Body of pancreas (tissue), 4 donors: ENCODE measurements at regions not wholly inside any gene's neighbourhood (a gene's known extent, or its start where the extent isn't known, plus 50 kb on each side); places are given as distances from the start of the nearest gene placed in this dataset.

Experiments used
- ATAC-seq: fragments of 150-250 bp; one replicate; pipeline ENCODE4 v1.9.1; 2016
- DNase-seq, 4 donors: peaks; one replicate each; pipeline ENCODE4 v3.0.0-alpha.2; 2019
- H3K27ac ChIP-seq, 4 donors: fragments of 200-600 bp; sonication (generic); 1 replicate in 3 of 4; 2 replicates in 1 of 4; pipeline versions ENCODE4 v1.5.1 to v1.6.1; 2016 to 2019; ENCODE audit warnings: mild to moderate bottlenecking in 1 of 4, mixed read lengths in 1 of 4, moderate library complexity in 1 of 4
- H3K27me3 ChIP-seq, 2 donors: fragments of 200-600 bp; sonication (generic); one replicate each; pipeline ENCODE4 v1.6.0; 2016; ENCODE audit warnings: mild to moderate bottlenecking in 1 of 2
- H3K36me3 ChIP-seq, 2 donors: fragments of 200-600 bp; sonication (generic); replicated peaks in 1 of 2; 2 replicates each; pipeline ENCODE4 v1.5.1; 2016; ENCODE audit warnings: low read depth in 2 of 2; ENCODE audit not compliant: insufficient read depth in 1 of 2
- H3K4me1 ChIP-seq: fragments of 200-600 bp; sonication (generic); one replicate; pipeline ENCODE4 v1.6.0; 2016
- H3K4me3 ChIP-seq, 2 donors: fragments of 200-600 bp; sonication (generic); 1 replicate in 1 of 2; 2 replicates in 1 of 2; pipeline ENCODE4 v1.5.1; 2016 to 2019
- H3K9me3 ChIP-seq, 3 donors: fragments of 200-600 bp; sonication (generic); 1 replicate in 2 of 3; 2 replicates in 1 of 3; pipeline ENCODE4 v1.5.1; 2016
- POLR2A ChIP-seq, 3 donors: fragments of 450-650 bp; IDR thresholded peaks; one replicate each; pipeline ENCODE4 v1.6.1; 2016; ENCODE audit warnings: antibody characterized with exemption in 3 of 3, mild to moderate bottlenecking in 2 of 3
- WGBS, 2 donors: methylation state at CpG; one replicate each; pipeline ENCODE4 v1.1.5; 2017; 5-methylcytosine and 5-hydroxymethylcytosine counted together
- intact Hi-C: fragments of 100-400 bp; cut with DNase I; formaldehyde crosslinking; loops from one replicate; pipeline ENCODE4 v1.15.1; 2023
- TF ChIP-seq, protein P1 (sequence below), 7 experiments: fragments of 450-650 bp in 4 of 7; fragments of 200-600 bp in 3 of 7; sonication (generic) in 3 of 7; IDR thresholded peaks; one replicate each; pipeline ENCODE4 v1.5.1; 2016 to 2019; ENCODE audit warnings: antibody characterized with exemption in 7 of 7

DNA sequence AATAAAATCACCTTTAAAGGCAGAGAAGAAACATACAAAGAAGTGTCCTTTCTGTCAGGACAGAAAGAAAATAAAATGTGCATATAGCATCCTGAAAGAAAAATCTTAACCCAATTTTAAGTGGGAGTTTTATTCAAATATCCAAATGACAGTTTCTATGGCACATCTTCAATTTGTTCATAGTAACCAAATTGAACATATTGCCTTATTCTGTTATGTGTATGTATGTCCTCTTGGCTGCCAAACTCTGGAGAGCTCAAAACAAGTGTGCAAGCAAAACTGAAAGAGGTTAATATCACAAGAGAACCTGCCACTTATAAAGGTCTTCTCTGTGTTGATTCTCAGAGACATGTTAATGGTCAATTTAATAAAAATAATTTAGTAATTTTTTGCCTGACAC is 334.7 kb downstream of the BCKDHB start:
- intact Hi-C loops = no loop called here
- H3K9me3 ChIP-seq = no peaks in the 10 kb centered on the region
- no peak overlapping the region for H3K4me3 ChIP-seq
- no peaks in the 10 kb centered on the region for H3K27me3 ChIP-seq
- TF ChIP-seq POLR2A (IDR thresholded peaks at IDR 0.05) = no peak
- TF ChIP-seq, protein P1, sequence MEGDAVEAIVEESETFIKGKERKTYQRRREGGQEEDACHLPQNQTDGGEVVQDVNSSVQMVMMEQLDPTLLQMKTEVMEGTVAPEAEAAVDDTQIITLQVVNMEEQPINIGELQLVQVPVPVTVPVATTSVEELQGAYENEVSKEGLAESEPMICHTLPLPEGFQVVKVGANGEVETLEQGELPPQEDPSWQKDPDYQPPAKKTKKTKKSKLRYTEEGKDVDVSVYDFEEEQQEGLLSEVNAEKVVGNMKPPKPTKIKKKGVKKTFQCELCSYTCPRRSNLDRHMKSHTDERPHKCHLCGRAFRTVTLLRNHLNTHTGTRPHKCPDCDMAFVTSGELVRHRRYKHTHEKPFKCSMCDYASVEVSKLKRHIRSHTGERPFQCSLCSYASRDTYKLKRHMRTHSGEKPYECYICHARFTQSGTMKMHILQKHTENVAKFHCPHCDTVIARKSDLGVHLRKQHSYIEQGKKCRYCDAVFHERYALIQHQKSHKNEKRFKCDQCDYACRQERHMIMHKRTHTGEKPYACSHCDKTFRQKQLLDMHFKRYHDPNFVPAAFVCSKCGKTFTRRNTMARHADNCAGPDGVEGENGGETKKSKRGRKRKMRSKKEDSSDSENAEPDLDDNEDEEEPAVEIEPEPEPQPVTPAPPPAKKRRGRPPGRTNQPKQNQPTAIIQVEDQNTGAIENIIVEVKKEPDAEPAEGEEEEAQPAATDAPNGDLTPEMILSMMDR (IDR thresholded peaks at IDR 0.05) = no peak
- H3K4me1 ChIP-seq = no peaks in the 10 kb centered on the region
- ATAC-seq (no peak), DNase-seq (no peak)
- no peaks in the 10 kb centered on the region for H3K36me3 ChIP-seq
- no peak overlapping the region for H3K27ac ChIP-seq

DNA sequence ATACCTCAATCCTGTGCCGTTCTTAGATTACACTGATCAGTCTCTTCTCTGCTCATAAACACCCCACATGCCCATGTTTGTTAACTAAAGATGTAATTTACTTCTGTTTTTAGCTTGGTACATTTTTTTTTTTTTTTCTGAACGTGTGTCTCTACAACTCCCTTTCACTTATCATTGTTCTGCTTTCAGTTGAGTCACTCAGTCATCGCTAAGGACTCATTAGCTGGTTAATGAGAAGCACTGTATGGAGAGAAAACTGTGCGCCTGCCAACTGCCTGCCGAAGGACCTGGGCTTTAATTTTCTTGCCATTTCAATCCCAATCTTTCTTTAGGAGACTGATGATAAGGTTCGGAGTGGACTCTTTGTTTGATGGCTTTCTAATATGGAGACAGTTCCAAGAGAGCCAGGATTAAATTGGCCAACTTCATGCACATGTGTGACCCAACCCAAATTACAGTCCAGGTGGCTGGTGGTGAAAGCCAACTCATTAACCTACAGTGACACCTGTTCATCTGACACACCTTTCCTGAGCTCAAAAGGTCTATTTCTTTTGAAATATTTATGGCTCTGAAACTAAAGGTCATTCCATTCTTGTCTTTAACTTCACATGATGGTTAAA is 334.1 kb downstream of the BCKDHB start:
- intact Hi-C loops = no loop called here

DNA sequence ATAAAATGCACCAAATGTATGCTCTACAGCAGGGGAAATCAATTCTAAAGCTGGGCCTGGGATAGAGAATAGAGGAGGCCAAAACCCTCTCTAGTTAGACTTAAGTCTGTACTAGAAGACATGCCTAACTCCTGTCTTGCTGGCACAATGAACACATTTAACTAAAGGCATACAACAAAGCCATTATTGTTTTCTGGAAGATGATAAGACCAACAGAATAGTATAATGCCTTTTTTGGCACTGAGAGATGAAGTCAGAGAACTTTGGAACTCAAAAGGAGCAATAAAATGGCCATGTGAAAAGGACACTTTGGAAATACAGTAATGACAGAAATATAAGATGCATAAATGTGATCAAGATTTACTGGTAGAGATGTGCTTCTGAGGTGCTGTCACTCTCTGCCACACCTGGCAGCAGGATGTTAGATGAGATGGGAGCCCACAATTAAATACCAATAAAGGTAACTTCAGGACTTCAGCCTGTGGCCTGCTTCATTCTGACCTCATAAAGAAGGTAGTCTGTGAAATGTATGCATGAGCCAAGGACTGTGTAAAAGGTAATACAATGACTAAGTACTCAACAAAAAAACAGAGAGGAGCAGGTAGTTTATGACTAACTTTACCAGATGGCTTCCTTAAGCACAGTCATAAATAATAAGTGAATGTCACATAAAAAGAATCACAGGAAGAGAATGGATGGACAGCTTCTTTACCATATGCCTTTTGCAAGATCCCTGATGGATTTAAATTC is 333.4 kb downstream of the BCKDHB start:
- no peak for TF ChIP-seq POLR2A (IDR thresholded peaks at IDR 0.05)
- TF ChIP-seq, protein P1 (IDR thresholded peaks at IDR 0.05) = no peak
- Histone ChIP-seq H3K9me3 (no peaks in the 10 kb centered on the region), H3K4me1 (no peaks in the 10 kb centered on the region), H3K4me3 (no peak overlapping the region), H3K36me3 (no peaks in the 10 kb centered on the region), H3K27ac (no peak overlapping the region), H3K27me3 (no peaks in the 10 kb centered on the region)
- ATAC-seq (no peak), DNase-seq (no peak)
- intact Hi-C loops = no loop called here

More for the DNA sequence above, 334.1 kb downstream of the BCKDHB start:
- ATAC-seq (no peak), DNase-seq (no peak)
- no peaks in the 10 kb centered on the region for H3K9me3 ChIP-seq
- no peaks in the 10 kb centered on the region for H3K27me3 ChIP-seq
- TF ChIP-seq, protein P1 (IDR thresholded peaks at IDR 0.05) = no peak
- TF ChIP-seq POLR2A (IDR thresholded peaks at IDR 0.05) = no peak
- no peak overlapping the region for H3K27ac ChIP-seq
- no peaks in the 10 kb centered on the region for H3K36me3 ChIP-seq
- no peaks in the 10 kb centered on the region for H3K4me1 ChIP-seq
- 75% methylated on average over 6 of the region's 6 CpGs for WGBS, 2 donors
- no peak overlapping the region for H3K4me3 ChIP-seq

DNA sequence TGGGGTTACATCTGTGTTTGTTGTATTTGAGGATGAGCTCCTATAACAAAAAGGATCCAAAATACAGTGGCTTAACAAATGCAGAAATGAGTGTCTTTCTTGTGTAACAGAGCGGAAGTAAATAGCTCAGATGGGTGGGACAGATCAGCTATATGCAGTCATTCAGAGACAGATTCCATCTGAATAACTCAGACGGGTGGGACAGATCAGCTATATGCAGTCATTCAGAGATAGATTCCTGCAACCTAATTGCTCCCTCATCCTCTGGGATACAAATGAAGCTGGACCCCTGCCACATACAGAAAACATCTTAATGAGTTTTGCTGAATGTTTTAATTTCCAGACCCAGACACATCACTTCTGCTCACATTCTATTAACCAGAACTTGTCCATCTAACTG is 332.3 kb downstream of the BCKDHB start:
- H3K27me3 ChIP-seq = no peaks in the 10 kb centered on the region
- no peaks in the 10 kb centered on the region for H3K9me3 ChIP-seq
- intact Hi-C loops = no loop called here
- H3K4me3 ChIP-seq = no peak overlapping the region
- DNase-seq (no peak), ATAC-seq (no peak)
- WGBS, 2 donors = 88 to 95% methylated on average over 2 of the region's 2 CpGs
- no peaks in the 10 kb centered on the region for H3K4me1 ChIP-seq
- H3K27ac ChIP-seq = no peak overlapping the region
- no peaks in the 10 kb centered on the region for H3K36me3 ChIP-seq
- TF ChIP-seq, protein P1 (IDR thresholded peaks at IDR 0.05) = no peak
- no peak for TF ChIP-seq POLR2A (IDR thresholded peaks at IDR 0.05)

DNA sequence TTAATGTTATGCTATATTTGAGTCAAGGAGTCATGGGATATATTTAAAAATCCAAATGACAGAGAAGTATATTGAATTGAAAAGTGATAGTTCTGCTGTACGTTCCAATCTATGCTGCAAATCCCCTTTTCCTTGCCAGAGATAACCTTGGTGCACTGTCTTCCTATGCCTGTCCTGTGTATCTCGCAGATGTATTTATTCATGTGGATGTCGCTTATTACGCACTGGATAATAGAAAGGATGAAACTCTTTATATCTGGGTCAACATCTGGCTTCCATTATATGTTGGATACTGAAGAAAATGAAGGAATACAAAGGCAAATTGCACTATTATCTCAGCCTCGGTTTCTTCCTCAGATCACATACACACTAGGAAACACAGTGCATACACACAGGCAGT is 331.3 kb downstream of the BCKDHB start:
- no peak for TF ChIP-seq POLR2A (IDR thresholded peaks at IDR 0.05)
- TF ChIP-seq, protein P1 (IDR thresholded peaks at IDR 0.05) = no peak
- H3K27ac ChIP-seq = no peak overlapping the region
- DNase-seq (no peak), ATAC-seq (no peak)
- H3K4me1 ChIP-seq = no peaks in the 10 kb centered on the region
- H3K9me3 ChIP-seq = no peaks in the 10 kb centered on the region
- WGBS, 2 donors = 90 to 94% methylated on average over 5 of the region's 5 CpGs
- H3K4me3 ChIP-seq = no peak overlapping the region
- intact Hi-C loops = no loop called here
- no peaks in the 10 kb centered on the region for H3K27me3 ChIP-seq
- H3K36me3 ChIP-seq = no peaks in the 10 kb centered on the region
